HAP-1 (cell line): ENCODE measurements at regions not wholly inside any gene's neighbourhood (a gene's known extent, or its start where the extent isn't known, plus 50 kb on each side); places are given as distances from the start of the nearest gene placed in this dataset.

ENCODE experiments used
- DNase-seq, 2 experiments: peaks; one replicate each; pipeline ENCODE4 v3.0.0-alpha.2; 2016 to 2020; ENCODE audit warnings: low spot score in 2 of 2
- H3K27me3 ChIP-seq: fragments of 250-450 bp; sonication (Bioruptor Pico); 2 replicates; pipeline ENCODE4 v1.5.1; 2020; ENCODE audit warnings: low read depth, mild to moderate bottlenecking, moderate library complexity
- H3K36me3 ChIP-seq: fragments of 250-450 bp; sonication (Bioruptor Pico); replicated peaks from 2 replicates; pipeline ENCODE4 v1.5.1; 2020; ENCODE audit warnings: mild to moderate bottlenecking
- H3K4me1 ChIP-seq: fragments of 250-450 bp; sonication (Bioruptor Pico); 2 replicates; pipeline ENCODE4 v1.5.1; 2020; ENCODE audit warnings: mild to moderate bottlenecking
- H3K4me3 ChIP-seq: fragments of 250-450 bp; sonication (Bioruptor Pico); 2 replicates; pipeline ENCODE4 v1.5.1; 2020; ENCODE audit warnings: mild to moderate bottlenecking, moderate library complexity
- H3K9me3 ChIP-seq: fragments of 250-450 bp; sonication (Bioruptor Pico); 2 replicates; pipeline ENCODE4 v1.5.1; 2020; ENCODE audit warnings: mild to moderate bottlenecking, moderate library complexity
- in situ Hi-C: fragments of 300-500 bp; cut with MboI; formaldehyde crosslinking; loops from 3 replicates; pipeline ENCODE4 v1.14.3; 2020; ENCODE audit warnings: low sequenced_read_pairs, inconsistent platforms, mixed read lengths

- Histone ChIP-seq H3K4me3 (no peak overlapping the region), H3K27me3 (no peaks in the 10 kb centered on the region), H3K4me1 (no peaks in the 10 kb centered on the region), H3K9me3 (no peaks in the 10 kb centered on the region), H3K36me3 (no peaks in the 10 kb centered on the region)
- DNase-seq = no peak
- in situ Hi-C loops = no loop called here
Observed at GRCh38 chr1:221459558-221459957, 282.3 kb downstream of the DUSP10 start.

- in situ Hi-C loops = no loop called here
- no peaks in the 10 kb centered on the region for H3K36me3 ChIP-seq
- no peaks in the 10 kb centered on the region for H3K9me3 ChIP-seq
- no peak for DNase-seq
- no peaks in the 10 kb centered on the region for H3K4me1 ChIP-seq
- H3K27me3 ChIP-seq = no peaks in the 10 kb centered on the region
- H3K4me3 ChIP-seq = no peak overlapping the region
Observed at GRCh38 chr1:221462345-221462744, 279.5 kb downstream of the DUSP10 start.

- Histone ChIP-seq H3K27me3 (0 out of 2 replicates have a peak, but pooled peaks cover 2% of the 10 kb centered on the region), H3K36me3 (no peaks in the 10 kb centered on the region), H3K9me3 (no peaks in the 10 kb centered on the region), H3K4me1 (no peaks in the 10 kb centered on the region), H3K4me3 (no peak overlapping the region)
- in situ Hi-C loops = no loop called here
- DNase-seq = no peak
Observed at GRCh38 chr1:221468546-221468945, 273.3 kb downstream of the DUSP10 start.

GRCh38 chr1:221469476-221469875 lies 272.4 kb downstream of the DUSP10 start:
- no peaks in the 10 kb centered on the region for H3K4me1 ChIP-seq
- H3K27me3 ChIP-seq = 0 out of 2 replicates have a peak, but pooled peaks cover 2% of the 10 kb centered on the region
- H3K36me3 ChIP-seq = no peaks in the 10 kb centered on the region
- in situ Hi-C loops = no loop called here
- no peaks in the 10 kb centered on the region for H3K9me3 ChIP-seq
- no peak overlapping the region for H3K4me3 ChIP-seq
- DNase-seq = no peak

- Histone ChIP-seq H3K36me3 (no peaks in the 10 kb centered on the region), H3K27me3 (0 out of 2 replicates have a peak, but pooled peaks cover 2% of the 10 kb centered on the region), H3K9me3 (no peaks in the 10 kb centered on the region), H3K4me1 (no peaks in the 10 kb centered on the region), H3K4me3 (no peak overlapping the region)
- DNase-seq = no peak
- in situ Hi-C loops = no loop called here
Observed at GRCh38 chr1:221470000-221470698, 271.7 kb downstream of the DUSP10 start.

GRCh38 chr1:221473411-221473810 lies 268.5 kb downstream of the DUSP10 start:
- in situ Hi-C loops = no loop called here
- Histone ChIP-seq H3K9me3 (no peaks in the 10 kb centered on the region), H3K4me1 (no peaks in the 10 kb centered on the region; the same call in 1 of the 2 replicates), H3K27me3 (peaks cover 2% of the 10 kb centered on the region; the same call in 1 of the 2 replicates), H3K36me3 (no peaks in the 10 kb centered on the region), H3K4me3 (no peak overlapping the region)
- DNase-seq = no peak

GRCh38 chr1:221477252-221477651 lies 264.6 kb downstream of the DUSP10 start:
- H3K4me3 ChIP-seq = no peak overlapping the region
- H3K4me1 ChIP-seq = peaks cover 4% of the 10 kb centered on the region; the same call in 1 of the 2 replicates
- no peaks in the 10 kb centered on the region for H3K36me3 ChIP-seq
- DNase-seq = no peak
- in situ Hi-C loops = no loop called here
- no peaks in the 10 kb centered on the region; the same call in 1 of the 2 replicates for H3K27me3 ChIP-seq
- H3K9me3 ChIP-seq = no peaks in the 10 kb centered on the region

GRCh38 chr1:221478050-221478949 lies 263.6 kb downstream of the DUSP10 start:
- Histone ChIP-seq H3K27me3 (no peaks in the 10 kb centered on the region; the same call in 1 of the 2 replicates), H3K36me3 (no peaks in the 10 kb centered on the region), H3K9me3 (no peaks in the 10 kb centered on the region), H3K4me1 (peaks cover 4% of the 10 kb centered on the region; the same call in 1 of the 2 replicates), H3K4me3 (no peak overlapping the region)
- in situ Hi-C loops = no loop called here
- DNase-seq = peak; percentile 6 to 50

GRCh38 chr1:221487781-221488524 lies 253.9 kb downstream of the DUSP10 start:
- peaks cover 19% of the 10 kb centered on the region for H3K4me1 ChIP-seq
- in situ Hi-C loops = no loop called here
- no peaks in the 10 kb centered on the region for H3K36me3 ChIP-seq
- H3K9me3 ChIP-seq = no peaks in the 10 kb centered on the region
- no peaks in the 10 kb centered on the region for H3K27me3 ChIP-seq
- no peak overlapping the region for H3K4me3 ChIP-seq
- no peak for DNase-seq

GRCh38 chr1:221488550-221488949 lies 253.3 kb downstream of the DUSP10 start:
- Histone ChIP-seq H3K27me3 (no peaks in the 10 kb centered on the region), H3K4me3 (no peak overlapping the region), H3K4me1 (peaks cover 17% of the 10 kb centered on the region), H3K9me3 (no peaks in the 10 kb centered on the region), H3K36me3 (no peaks in the 10 kb centered on the region)
- in situ Hi-C loops = no loop called here
- DNase-seq = no peak

- Histone ChIP-seq H3K9me3 (no peaks in the 10 kb centered on the region), H3K27me3 (no peaks in the 10 kb centered on the region), H3K4me3 (no peak overlapping the region), H3K4me1 (no peaks in the 10 kb centered on the region), H3K36me3 (no peaks in the 10 kb centered on the region)
- no peak for DNase-seq
- in situ Hi-C loops = no loop called here
Observed at GRCh38 chr1:221494670-221495069, 247.2 kb downstream of the DUSP10 start.

- H3K27me3 ChIP-seq = no peaks in the 10 kb centered on the region
- H3K36me3 ChIP-seq = no peaks in the 10 kb centered on the region
- H3K4me3 ChIP-seq = no peak overlapping the region
- H3K4me1 ChIP-seq = no peaks in the 10 kb centered on the region
- H3K9me3 ChIP-seq = no peaks in the 10 kb centered on the region
- in situ Hi-C loops = no loop called here
- DNase-seq = no peak
Observed at GRCh38 chr1:221497046-221497445, 244.8 kb downstream of the DUSP10 start.

GRCh38 chr1:221503268-221503667 lies 238.6 kb downstream of the DUSP10 start:
- DNase-seq = no peak
- Histone ChIP-seq H3K27me3 (no peaks in the 10 kb centered on the region), H3K9me3 (no peaks in the 10 kb centered on the region), H3K36me3 (no peaks in the 10 kb centered on the region), H3K4me3 (no peak overlapping the region), H3K4me1 (no peaks in the 10 kb centered on the region)
- in situ Hi-C loops = no loop called here
